ENCODE measurements at regions not wholly inside any gene's neighbourhood (a gene's known extent, or its start where the extent isn't known, plus 50 kb on each side); places are given as distances from the start of the nearest gene placed in this dataset.
"Not testable (repeated sequence)": the region's sequence is repeated elsewhere in the genome, so short reads cannot be mapped to it uniquely, and the experiment has no call there.

DNA sequence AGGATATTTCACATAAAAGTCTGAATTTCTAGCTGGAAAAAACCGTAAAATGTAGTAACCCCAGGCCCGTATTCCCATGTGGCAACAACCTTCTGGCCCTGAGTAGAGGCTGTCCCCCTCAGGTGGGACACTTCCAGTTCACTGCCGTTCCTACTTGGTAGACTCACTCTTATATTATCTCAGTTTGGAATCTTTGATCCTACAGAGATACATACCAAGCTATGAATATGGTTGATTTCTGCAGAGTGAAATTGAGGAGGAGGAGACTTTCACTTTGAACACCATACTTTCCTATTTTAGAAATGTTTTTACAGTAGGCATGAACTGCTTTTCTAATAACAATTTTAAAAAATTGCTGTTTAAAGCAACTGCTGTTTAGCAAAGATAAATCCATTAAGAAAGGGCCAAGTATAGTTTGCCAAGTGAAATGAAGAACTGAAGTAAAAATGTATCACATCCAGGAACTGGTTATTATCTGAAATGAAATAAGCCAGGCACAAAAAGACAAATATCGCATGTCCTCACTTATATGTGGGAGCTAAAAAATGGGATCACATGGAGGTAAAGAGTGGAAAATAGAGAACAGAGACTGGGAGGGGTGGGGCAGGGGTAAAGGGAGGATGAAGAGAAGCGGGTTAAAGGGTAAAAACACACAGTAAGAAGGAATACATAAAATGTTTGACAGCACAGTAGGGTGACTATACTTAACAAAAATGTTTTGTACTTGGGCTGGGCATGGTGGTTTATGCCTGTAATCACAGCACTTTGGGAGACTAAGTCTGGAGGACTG, 92.8 kb upstream of the METAP2 start:
- TF ChIP-seq, protein P1, sequence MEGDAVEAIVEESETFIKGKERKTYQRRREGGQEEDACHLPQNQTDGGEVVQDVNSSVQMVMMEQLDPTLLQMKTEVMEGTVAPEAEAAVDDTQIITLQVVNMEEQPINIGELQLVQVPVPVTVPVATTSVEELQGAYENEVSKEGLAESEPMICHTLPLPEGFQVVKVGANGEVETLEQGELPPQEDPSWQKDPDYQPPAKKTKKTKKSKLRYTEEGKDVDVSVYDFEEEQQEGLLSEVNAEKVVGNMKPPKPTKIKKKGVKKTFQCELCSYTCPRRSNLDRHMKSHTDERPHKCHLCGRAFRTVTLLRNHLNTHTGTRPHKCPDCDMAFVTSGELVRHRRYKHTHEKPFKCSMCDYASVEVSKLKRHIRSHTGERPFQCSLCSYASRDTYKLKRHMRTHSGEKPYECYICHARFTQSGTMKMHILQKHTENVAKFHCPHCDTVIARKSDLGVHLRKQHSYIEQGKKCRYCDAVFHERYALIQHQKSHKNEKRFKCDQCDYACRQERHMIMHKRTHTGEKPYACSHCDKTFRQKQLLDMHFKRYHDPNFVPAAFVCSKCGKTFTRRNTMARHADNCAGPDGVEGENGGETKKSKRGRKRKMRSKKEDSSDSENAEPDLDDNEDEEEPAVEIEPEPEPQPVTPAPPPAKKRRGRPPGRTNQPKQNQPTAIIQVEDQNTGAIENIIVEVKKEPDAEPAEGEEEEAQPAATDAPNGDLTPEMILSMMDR (IDR thresholded peaks at IDR 0.05; ENCODE audit: unreplicated experiment) = no peak
- Mint-ChIP-seq H3K9me3 (no peaks in the 10 kb centered on the region), H3K27me3 (ENCODE audit: low read depth) (peaks cover 1% of the 10 kb centered on the region), H3K27ac (peak overlapping the region; percentile 70), H3K4me1 (peaks cover 19% of the 10 kb centered on the region), H3K36me3 (no peaks in the 10 kb centered on the region), H3K4me3 (no peak overlapping the region)
- no peak for DNase-seq (ENCODE audit: low spot score in 2 of 2, unreplicated experiment in 2 of 2)

- not testable (repeated sequence) for H3K4me3 Mint-ChIP-seq; H3K27me3 Mint-ChIP-seq (ENCODE audit: low read depth); H3K27ac Mint-ChIP-seq; H3K36me3 Mint-ChIP-seq; DNase-seq (ENCODE audit: low spot score in 2 of 2, unreplicated experiment in 2 of 2); H3K9me3 Mint-ChIP-seq
- H3K4me1 Mint-ChIP-seq = peaks cover 19% of the 10 kb centered on the region
Observed at GRCh38 chr12:95383920-95384319, 90.0 kb upstream of the METAP2 start.

DNA sequence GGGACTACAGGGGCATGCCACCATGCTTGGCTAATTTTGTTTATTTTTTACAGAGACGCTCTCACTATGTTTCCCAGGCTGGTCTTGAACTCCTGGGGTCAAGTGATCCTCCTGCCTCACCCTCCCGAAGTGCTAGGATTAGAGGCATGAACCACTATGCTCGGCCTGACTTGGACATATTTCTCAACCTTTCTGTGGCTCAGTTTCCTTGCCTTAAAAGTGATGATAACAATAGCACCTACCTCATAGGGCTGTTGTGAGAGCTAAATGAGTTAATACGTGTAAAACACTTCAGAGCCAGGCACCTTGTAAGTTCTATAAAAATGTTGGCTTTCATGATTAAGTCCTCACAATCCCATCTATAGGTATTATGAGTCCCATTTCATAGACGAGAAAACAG, 89.2 kb upstream of the METAP2 start:
- Mint-ChIP-seq H3K4me3 (no peak overlapping the region), H3K27me3 (ENCODE audit: low read depth) (peaks cover 1% of the 10 kb centered on the region)

GRCh38 chr12:95385246-95386035, 88.5 kb upstream of the METAP2 start:
- no peaks in the 10 kb centered on the region for H3K9me3 Mint-ChIP-seq
- peaks cover 1% of the 10 kb centered on the region for H3K27me3 Mint-ChIP-seq (ENCODE audit: low read depth)
- TF ChIP-seq, protein P1 (IDR thresholded peaks at IDR 0.05; ENCODE audit: unreplicated experiment) = no peak
- no peak overlapping the region for H3K4me3 Mint-ChIP-seq
- peaks cover 18% of the 10 kb centered on the region for H3K4me1 Mint-ChIP-seq
- H3K27ac Mint-ChIP-seq = no peak overlapping the region
- H3K36me3 Mint-ChIP-seq = no peaks in the 10 kb centered on the region
- no peak for DNase-seq (ENCODE audit: low spot score in 2 of 2, unreplicated experiment in 2 of 2)

More for the DNA sequence above, 89.2 kb upstream of the METAP2 start:
- Mint-ChIP-seq H3K4me1 (peaks cover 19% of the 10 kb centered on the region), H3K27ac (no peak overlapping the region), H3K9me3 (no peaks in the 10 kb centered on the region), H3K36me3 (no peaks in the 10 kb centered on the region)
- TF ChIP-seq, protein P1 (IDR thresholded peaks at IDR 0.05; ENCODE audit: unreplicated experiment) = no peak
- no peak for DNase-seq (ENCODE audit: low spot score in 2 of 2, unreplicated experiment in 2 of 2)

DNA sequence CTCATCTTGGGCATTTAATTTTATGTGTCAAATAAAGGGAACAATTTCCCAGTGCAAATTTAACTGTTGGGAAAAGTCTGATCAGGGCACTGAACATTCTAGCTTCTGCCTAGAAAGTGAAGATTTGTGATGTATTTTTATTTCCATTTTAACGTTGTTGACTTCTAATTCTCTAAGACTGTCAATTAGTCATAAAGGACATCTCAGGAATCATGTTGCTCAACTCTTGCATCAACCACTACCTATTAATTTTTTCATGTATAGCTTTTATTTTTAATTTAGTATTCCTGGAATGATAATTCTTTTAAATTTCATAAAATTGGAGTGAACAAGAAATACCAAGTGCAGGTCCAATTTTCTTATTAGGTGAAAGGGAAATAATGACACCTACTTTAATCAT, 87.9 kb upstream of the METAP2 start:
- Mint-ChIP-seq H3K4me3 (no peak overlapping the region), H3K36me3 (no peaks in the 10 kb centered on the region), H3K9me3 (peaks cover 3% of the 10 kb centered on the region), H3K4me1 (peaks cover 15% of the 10 kb centered on the region), H3K27me3 (ENCODE audit: low read depth) (peaks cover 1% of the 10 kb centered on the region), H3K27ac (no peak overlapping the region)
- no peak for DNase-seq (ENCODE audit: low spot score in 2 of 2, unreplicated experiment in 2 of 2)
- TF ChIP-seq, protein P1 (IDR thresholded peaks at IDR 0.05; ENCODE audit: unreplicated experiment) = no peak

DNA sequence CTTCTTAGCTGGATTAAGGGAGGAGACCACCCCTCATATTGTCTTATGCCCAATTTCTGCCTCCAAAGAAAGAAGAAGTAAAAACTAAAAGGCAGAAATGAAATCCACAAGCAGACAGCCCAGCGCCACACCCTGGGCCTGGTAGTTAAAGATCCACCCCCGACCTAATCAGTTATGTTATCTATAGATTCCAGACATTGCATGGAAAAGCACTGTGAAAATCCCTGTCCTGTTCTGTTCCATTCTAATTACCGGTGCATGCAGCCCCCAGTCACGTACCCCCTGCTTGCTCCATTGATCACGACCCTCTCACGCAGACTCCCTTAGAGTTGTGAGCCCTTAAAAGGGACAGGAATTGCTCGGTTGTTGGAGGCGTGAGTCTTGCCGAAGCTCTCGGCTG, 85.7 kb upstream of the METAP2 start:
- not testable (repeated sequence) for DNase-seq (ENCODE audit: low spot score in 2 of 2, unreplicated experiment in 2 of 2); H3K27ac Mint-ChIP-seq; H3K4me1 Mint-ChIP-seq; H3K4me3 Mint-ChIP-seq; H3K36me3 Mint-ChIP-seq; H3K27me3 Mint-ChIP-seq (ENCODE audit: low read depth)
- peaks cover 11% of the 10 kb centered on the region for H3K9me3 Mint-ChIP-seq

Data from mesothelial cell of epicardium (in vitro differentiated cells).